NOMO-1 treated with dmso at 0.1 percent for 144 hours (cell line): ENCODE measurements at regions not wholly inside any gene's neighbourhood (a gene's known extent, or its start where the extent isn't known, plus 50 kb on each side); places are given as distances from the start of the nearest gene placed in this dataset.
"Not testable (repeated sequence)": the region's sequence is repeated elsewhere in the genome, so short reads cannot be mapped to it uniquely, and the experiment has no call there.

Experiments used
- DNase-seq: peaks from one replicate; lab custom pipeline; 2025; ENCODE audit not compliant: unreplicated experiment; lab: John Stamatoyannopoulos, UW

DNA sequence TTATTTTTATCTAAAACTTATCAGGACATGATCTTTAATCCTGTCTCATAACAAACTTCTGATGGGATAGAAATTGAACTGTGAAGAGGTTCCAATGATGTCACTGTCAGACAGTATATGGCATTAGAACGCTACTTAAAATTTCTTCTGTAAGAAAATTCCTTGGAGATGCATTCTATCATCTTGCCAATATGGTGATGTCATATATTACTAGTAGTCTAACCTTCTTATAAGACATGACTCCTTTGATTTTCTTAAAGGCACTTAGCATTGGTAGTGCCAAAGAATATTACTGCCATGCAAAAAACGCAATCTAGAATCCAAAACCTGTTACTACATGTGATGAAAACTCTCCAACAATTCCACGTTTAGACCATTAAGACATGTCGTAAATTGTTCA lies 131.1 kb downstream of the SLC25A46 start:
- no peak for DNase-seq

DNA sequence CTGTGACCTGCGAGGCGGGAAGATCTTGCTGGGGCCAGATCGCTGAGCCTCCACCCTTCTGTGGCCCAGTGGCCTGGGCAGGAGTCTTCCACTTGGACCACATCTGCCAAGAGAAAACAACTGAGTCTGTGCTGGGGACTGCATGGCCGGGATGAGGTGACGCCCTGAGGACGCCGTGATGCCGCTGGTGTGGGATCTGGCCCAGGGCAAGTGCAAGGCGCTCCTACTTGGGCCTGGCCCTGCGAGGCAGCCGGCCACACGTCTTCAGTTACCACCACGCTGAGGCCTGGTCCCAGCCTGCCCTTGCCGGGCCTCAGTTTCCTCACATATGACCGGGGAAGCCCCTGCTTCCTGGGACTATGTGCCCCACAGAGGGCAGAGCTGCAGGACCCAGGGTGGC lies 133.4 kb downstream of the SLC25A46 start:
- DNase-seq, result no peak

DNA sequence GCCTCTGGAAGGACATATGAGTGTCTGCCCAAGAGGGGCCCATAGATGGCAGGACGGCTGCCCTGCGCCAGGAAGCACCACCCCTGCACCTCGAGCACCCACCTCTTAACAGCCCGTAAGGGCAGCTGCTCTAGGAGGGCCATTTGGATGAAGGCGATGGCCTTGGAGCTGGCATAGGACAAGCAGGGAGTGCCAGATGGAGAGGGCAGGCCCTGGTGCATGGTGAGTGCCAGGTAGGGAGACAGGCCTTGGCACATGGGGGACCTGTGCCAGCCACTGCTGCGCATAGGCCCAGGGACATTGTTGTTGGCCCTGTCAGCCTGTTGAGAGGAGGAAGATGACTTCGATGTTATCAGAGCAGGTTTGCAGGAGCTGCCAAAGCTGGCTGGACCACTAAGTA lies 134.2 kb downstream of the SLC25A46 start:
- DNase-seq, result no peak

DNA sequence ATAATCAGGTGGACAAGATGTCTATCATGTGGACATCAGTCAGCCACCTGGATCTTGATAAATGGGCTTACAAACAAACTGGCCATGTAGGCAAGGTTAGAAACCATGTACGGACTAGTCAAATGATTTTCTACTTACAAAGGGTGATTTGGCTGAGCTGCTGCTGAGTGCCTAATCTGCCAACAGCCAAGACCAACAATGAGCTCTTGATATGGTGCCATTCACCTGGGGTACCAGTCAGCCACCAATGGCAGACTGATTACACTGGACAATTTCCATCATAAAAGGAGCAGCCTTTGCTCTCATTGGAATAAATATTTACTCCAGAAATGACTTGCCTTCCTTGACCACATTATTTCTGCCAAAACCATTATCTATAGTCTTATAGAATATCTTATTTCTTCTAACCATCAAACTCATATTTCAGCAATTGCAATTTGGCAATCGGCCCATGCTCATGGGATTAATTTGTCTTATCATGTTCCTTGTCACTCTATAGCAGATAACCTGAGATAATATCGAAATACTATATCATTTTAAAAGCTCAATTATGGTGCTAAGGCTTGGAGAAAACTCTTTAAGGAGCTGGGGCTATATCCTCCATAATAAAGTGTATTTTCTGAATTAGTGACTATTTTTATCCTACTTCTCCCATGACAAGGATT lies 135.1 kb downstream of the SLC25A46 start:
- no peak for DNase-seq

DNA sequence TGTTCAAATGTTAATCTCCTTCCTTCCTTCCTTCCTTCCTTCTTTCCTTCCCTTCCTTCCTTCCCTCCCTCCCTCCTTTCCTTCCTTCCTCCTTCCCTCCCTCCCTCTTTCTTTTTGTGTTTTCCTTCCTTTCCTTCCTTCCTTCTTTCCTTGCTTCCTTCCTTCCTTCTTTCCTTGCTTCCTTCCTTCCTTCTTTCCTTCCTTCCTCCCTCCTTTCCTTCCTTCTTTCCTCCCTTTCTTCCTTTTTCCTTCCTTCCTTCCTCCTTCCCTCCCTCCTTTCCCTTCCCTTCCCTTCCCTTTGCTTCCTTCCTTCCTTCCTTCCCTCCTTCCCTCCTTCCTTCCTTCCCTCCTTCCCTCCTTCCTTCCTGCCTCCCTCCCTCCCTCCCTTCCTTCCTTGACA lies 136.3 kb downstream of the SLC25A46 start:
- DNase-seq, result not testable (repeated sequence)

DNA sequence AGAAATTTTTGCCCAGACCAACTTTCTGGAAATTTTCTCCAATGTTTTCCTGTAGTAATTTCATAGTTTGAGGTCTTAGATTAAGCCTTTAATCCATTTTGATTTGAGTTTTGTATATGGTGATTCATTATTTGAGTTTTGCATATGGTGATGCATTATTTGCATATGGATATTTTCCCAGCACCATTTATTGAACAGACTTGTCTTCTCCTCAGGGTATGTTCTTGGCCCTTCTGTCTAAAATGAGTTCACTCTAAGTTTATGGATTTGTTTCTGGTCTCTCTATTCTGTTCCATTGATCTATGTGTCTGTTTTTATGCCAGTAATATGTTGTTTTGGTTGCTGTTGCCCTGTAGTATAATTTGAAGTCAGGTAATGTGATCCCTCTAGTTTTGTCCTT lies 139.3 kb downstream of the SLC25A46 start:
- DNase-seq, result no peak

DNA sequence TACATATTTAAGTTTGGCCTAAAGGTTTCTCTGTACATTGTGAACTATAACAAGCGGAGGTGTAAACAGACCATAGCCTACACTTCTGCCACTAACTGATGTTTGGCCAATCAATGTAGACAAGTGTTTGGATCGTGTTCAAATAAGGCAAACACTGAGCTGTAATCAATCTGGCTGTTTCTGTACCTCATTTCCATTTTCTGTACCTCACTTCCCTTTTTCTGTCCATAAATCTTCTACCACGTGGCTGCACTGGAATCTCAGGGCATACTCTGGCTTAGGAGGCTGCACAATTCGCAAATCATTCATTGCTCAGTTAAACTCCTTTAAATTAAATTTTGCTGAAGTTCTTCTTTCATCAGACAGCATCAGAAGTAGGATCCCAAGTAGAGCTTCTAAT lies 140.9 kb downstream of the SLC25A46 start:
- peak; percentile 63 for DNase-seq

DNA sequence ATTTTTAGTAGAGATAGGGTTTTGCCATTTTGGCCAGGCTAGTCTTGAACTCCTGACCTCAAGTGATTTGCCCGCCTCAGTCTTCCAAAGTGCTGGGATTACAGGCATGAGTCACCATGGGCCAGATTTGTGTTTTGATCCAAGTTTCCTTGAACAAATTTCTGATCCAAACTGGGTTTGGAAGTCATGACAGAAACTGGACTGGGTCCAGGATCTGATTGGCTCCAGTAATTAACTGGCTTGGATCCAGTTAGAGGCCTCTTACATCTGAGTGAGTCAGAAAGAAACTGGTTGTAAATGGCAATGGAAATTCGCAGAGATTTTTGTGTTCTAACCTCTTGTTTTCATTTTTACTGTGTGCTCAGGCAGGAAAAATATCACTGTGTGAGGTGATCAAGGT lies 141.6 kb downstream of the SLC25A46 start:
- DNase-seq, result no peak

DNA sequence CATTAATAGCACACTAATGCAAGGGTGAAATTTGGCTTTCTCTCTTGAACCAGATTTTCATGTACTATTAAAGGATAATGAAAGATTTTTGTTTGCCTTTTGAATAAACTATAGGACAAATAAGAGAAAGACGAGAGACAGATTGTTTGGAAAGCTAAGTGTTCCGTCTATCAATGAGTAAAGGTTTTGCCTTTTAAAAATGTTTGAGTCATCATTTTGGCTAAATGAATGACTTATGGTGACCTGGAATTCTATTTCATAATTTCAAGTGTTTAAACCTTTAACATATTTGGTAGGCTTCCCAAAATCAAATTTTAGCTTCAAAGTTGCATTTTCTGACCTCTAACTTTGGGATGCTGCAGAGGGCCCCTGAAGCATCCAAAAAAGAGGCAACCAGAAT lies 145.2 kb downstream of the SLC25A46 start:
- no peak for DNase-seq

DNA sequence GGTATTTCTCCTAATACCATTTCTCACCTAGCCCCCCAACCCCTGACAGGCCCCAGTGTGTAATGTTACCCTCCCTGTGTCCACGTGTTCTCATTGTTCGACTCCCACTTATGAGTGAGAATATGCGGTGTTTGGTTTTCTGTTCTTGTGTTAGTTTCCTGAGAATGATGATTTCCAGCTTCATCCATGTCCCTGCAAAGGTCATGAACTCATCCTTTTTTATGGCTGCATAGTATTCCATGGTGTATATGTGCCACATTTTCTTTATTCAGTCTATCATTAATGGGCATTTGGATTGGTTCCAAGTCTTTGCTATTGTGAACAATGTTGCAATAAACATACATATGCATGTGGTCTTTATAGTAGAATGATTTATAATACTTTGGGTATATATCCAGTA lies 148.4 kb downstream of the SLC25A46 start:
- DNase-seq, result not testable (repeated sequence)

DNA sequence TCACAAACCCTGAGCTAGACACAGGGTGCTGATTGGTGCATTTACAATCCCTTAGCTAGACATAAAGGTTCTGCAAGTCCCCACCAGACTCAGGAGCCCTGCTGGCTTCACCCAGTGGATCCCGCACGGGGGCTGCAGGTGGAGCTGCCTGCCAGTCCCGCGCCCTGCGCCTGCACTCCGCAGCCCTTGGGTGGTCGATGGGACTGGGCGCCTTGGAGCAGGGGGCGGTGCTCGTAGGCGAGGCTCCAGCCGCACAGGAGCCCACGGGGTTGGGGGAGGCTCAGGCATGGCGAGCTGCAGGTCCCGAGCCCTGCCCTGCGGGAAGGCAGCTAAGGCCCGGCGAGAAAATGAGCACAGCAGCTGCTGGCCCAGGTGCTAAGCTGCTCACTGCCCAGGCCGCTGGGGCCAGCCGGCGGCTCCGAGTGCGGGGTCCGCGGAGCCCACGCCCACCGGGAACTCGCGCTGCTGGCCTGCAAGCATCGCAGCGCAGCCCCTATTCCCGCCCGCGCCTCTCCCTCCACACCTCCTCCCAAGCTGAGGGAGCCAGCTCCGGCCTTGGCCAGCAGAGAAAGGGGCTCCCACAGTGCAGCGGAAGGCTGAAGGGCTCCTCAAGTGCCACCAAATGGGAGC lies 155.2 kb downstream of the SLC25A46 start:
- DNase-seq, result not testable (repeated sequence)

DNA sequence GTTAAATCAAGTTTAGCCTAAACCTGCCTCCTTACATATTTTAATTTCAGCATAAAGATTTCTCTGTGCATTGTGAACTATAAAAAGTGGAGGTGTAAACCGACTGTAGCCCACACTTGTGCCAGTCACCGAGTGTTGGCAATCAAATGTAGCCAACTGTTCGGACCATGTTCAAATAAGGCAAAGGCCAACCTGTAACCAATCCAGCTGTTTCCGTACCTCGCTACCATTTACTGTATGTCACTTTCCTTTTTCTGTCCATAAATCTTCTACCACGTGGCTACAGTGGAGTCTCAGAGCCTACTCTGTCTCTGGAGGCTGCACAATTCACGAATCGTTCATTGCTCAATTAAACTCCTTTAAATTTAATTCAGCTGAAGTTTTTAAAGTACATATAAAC lies 156.0 kb downstream of the SLC25A46 start:
- no peak for DNase-seq

DNA sequence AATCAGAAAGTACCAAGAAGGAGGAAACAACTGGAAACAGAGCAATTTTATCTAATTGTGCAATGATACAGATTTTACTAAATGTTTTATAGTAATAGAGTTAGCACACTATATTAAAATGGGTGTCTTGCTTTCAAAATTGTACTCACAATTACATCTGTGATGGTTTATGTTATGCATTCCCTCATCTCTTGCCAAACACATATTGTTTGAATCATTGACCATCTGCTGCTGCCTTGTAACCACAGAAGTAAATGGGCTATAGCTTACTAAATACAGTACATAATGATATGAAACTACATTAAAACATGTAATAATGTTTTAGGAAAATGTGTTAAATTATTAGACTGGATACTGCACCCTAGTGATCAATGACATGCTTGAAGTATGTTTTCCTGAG lies 158.1 kb downstream of the SLC25A46 start:
- no peak for DNase-seq

DNA sequence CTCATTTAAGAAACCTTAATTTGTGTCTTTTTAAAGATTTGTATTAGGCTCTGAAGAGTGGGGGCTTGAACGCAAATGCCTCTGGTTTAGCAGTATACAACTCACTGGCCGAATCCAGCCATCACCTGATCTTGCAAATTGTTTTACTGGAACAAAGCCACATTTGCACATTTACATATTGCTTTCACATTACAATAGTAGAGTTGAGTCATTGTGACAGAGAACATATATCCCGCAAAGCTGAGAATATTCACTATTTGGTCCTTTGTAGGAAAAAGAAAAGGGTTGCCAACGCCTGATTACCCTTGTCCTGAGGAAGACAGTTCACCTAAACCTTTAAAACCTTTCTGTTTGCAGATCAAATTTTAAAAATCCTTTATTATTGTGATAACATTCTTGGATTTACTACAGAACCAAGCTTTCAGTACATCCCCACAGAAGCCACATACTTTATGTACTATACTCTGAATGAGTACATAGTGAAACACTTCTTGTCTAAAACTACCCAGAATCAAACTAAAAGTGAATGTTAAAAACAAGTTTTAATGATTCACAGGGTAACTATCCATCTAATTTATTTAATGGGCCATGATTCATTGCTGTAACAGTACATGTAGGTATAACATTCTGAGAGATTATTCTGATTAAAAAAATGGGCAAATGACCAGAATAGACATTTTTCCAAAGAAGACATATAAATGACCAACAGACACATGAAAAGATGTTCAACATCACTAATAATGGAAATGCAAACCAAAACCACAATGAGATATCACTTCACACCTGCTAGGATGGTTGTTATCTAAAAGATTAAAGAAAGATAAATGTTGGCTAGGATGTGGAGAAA lies 161.0 kb downstream of the SLC25A46 start:
- DNase-seq, result no peak

DNA sequence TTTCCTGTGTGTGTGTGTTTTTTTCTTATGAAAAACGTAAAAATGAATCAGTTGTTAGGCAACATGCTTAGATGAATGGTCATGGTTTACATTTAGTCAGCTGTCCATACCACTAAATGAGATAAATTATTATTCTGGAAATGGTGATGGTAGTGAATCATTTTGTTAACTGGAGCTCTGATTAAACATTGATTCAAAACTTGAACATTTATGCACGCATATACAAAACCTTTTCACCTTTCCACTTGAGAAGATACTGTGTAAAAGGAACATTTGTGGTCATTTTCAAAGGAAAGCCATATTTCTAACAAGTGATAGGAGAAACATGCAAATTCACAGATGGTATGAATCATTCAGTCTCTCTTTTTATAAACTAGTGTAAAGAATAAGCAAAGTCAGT lies 162.0 kb downstream of the SLC25A46 start:
- DNase-seq, result no peak

DNA sequence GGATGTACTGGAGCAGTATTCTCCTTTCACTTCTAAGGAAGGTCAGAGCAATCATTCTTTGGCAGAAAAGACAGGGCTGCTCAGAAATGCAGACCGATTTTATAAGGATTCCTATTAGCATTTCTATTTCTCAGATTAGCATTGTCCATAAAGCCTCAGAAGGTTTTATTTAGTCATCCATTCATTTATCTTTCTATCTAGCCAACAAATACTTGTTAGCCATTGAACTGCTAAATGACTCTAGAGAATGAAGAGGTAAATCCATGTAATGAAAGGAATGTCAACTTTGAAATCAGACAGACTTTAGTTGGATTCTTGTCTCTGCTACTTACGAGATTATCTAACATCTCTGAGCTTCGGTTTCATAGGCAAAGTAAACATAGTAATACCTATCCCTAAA lies 165.2 kb downstream of the SLC25A46 start:
- DNase-seq, result no peak

DNA sequence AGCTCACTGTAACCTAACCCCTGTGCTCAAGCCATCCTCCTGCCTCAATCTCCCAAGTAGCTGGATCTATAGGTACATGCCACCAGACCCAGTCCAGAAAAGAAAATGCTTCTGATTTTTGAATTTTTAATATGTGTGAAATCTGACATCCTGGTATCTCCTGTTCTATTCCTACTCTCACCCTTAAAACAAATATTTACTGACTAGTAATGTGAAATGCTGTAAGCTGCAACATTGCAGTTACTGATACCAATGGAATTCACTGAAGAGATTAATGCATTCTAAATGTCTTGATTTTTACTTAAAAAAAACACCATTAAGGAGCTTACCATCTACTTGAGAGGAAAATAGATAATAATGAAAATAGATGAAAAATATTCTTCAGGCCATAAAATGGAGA lies 162.7 kb upstream of the TSLP start:
- DNase-seq, result no peak

DNA sequence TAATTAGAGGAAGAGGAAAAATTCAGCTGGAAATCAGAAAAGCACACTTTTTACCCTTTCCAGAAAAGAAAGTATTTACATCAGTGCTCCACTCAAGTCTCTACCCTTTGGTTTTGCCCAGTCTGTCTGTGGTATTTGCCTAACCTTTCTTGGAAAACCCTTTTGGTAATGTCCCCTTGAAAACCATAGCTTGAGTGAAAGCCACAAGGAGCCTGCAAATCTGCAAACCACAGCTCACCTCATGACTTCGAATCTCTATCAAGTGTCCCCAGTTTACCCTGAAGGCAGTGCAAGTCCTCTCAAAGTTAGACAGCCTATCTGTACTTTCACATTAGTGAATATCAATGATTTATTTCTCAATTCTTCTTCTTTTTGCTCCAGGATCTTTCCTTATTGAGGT lies 162.1 kb upstream of the TSLP start:
- DNase-seq, result no peak

DNA sequence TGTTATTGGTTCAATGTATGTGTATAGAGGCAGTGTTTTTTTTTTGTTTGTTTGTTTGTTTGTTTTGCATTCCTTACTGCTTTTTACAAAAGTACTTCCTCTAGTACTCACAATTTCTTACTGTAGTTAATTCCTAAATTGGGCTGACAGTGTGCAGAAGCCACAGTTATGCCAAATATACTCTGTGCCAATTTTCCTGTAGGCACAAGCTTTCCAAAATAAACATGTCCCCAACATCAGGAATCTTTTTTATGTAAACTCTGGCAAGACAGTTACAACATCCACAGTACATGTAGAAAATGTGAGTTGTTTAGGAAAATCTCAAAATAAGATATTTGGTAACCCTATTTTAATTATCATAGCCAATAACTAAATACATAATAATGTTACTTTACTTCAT lies 161.6 kb upstream of the TSLP start:
- no peak for DNase-seq

DNA sequence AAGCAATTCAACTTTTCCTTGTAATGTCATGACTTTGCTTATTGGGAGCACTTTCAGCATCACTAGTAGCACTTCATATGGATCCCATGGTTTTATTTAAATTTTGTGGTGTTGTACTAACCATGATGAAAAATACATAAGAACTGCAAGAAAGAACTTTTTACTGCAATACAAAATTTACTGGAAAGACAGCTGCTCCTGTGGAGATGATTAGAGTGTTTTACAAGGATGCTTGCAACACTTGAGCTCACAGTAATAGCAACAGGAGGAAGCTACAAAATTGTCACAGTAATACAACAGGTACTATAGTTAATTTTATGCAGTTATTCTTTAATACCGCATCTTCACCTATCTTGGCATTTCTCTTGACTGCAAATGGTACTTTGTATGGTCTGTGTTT lies 158.3 kb upstream of the TSLP start:
- no peak for DNase-seq

DNA sequence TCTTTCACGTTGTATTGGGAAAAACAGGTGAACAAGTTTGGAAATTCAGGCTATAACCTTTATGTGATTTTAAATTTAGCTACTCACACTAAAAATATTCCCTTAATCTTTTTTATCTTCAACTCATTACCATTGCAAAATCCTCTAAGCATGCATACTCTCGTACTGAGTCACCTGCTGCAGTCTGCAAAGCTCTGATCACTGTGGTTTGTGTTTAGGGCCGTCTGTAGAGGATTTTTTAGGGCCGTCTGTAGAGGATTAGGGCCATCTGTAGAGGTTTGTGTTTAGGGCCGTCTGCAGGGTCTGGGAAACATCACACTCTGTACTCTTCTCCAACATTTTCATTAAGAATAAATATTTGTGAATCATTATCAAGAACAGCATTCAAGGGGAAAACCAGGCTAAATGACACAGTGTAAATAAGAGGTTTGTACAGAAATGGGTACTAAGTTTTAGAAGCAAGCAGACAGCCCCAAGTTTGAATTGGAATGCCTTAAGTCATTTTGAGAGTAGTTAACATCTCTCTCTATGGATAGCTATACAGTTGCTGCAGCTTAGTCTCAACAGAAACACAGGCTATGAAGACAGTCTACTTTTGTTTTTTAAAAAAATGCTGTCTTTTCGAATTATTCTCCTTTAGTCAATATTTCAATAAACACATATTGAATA lies 155.0 kb upstream of the TSLP start:
- peak; percentile 47 for DNase-seq
